A673 (cell line): ENCODE measurements at regions not wholly inside any gene's neighbourhood (a gene's known extent, or its start where the extent isn't known, plus 50 kb on each side); places are given as distances from the start of the nearest gene placed in this dataset.
A peak's percentile ranks its signal among the peaks of the same experiment; 100 is the strongest.

Experiments
- BruUV-seq: library from RNA; stranded (reverse); fragments of 400-500 nt; replicated peaks from 2 replicates; lab custom pipeline; 2021; lab: Mats Ljungman, UMichigan
- CTCF ChIA-PET: fragments of 300-600 bp; sonication (Branson Sonifier 250); formaldehyde crosslinking; loops from one replicate; lab custom pipeline; 2022; ENCODE audit warnings: antibody characterized with exemption; lab: Charles Lee
- POLR2A ChIA-PET: fragments of 300-600 bp; sonication (Branson Sonifier 250); formaldehyde crosslinking; loops from one replicate; lab custom pipeline; 2022; ENCODE audit warnings: antibody characterized with exemption; ENCODE audit not compliant: low non-redundant PET; lab: Charles Lee
- DNase-seq: peaks from one replicate; pipeline ENCODE4 v3.0.0-alpha.2; 2015; ENCODE audit warnings: low spot score
- H3K27ac ChIP-seq: fragments of 200-600 bp; sonication (generic); 2 replicates; pipeline ENCODE4 v1.5.1; 2016; ENCODE audit warnings: mixed run types, low read depth, mild to moderate bottlenecking, mixed read lengths, antibody characterized with exemption, low read length; ENCODE audit not compliant: poor library complexity, severe bottlenecking
- H3K27me3 ChIP-seq: fragments of 200-600 bp; sonication (generic); replicated peaks from 2 replicates; pipeline ENCODE4 v1.6.1; 2017; ENCODE audit warnings: mixed run types, low read depth, mild to moderate bottlenecking, mixed read lengths, antibody characterized with exemption, low read length; ENCODE audit not compliant: insufficient read depth, poor library complexity
- H3K36me3 ChIP-seq: fragments of 200-600 bp; sonication (generic); 2 replicates; pipeline ENCODE4 v1.6.1; 2016; ENCODE audit warnings: mixed run types, mild to moderate bottlenecking, mixed read lengths, antibody characterized with exemption, low read length; ENCODE audit not compliant: insufficient read depth, poor library complexity, severe bottlenecking
- H3K4me1 ChIP-seq: fragments of 200-600 bp; sonication (generic); 2 replicates; pipeline ENCODE4 v1.6.1; 2017; ENCODE audit warnings: mixed run types, mild to moderate bottlenecking, mixed read lengths, antibody characterized with exemption, low read length; ENCODE audit not compliant: insufficient read depth, poor library complexity, severe bottlenecking
- H3K4me3 ChIP-seq: fragments of 200-600 bp; sonication (generic); 2 replicates; pipeline ENCODE4 v1.5.1; 2016; ENCODE audit warnings: low read depth, mixed run types, mild to moderate bottlenecking, mixed read lengths, low read length; ENCODE audit not compliant: poor library complexity, severe bottlenecking
- H3K9me3 ChIP-seq: fragments of 200-600 bp; sonication (generic); 2 replicates; pipeline ENCODE4 v1.6.1; 2016; ENCODE audit warnings: mixed run types, low read depth, mild to moderate bottlenecking, mixed read lengths, antibody characterized with exemption, low read length; ENCODE audit not compliant: poor library complexity, severe bottlenecking
- CTCF ChIP-seq: fragments of 300-800, 200-600 bp; sonication (generic); conservative IDR thresholded peaks from 2 replicates; pipeline ENCODE4 v1.5.1; 2017; ENCODE audit warnings: low read depth, mild to moderate bottlenecking, antibody characterized with exemption, low read length, moderate library complexity, mixed read lengths
- EZH2 ChIP-seq: fragments of 200-600 bp; sonication (generic); IDR thresholded peaks from 2 replicates; pipeline ENCODE4 v1.6.1; 2017; ENCODE audit warnings: borderline replicate concordance, low read depth, mild to moderate bottlenecking, mixed read lengths, antibody characterized with exemption, low read length; ENCODE audit not compliant: poor library complexity, severe bottlenecking
- intact Hi-C: fragments of 100-400 bp; cut with micrococcal nuclease; formaldehyde crosslinking; loops from one replicate; pipeline ENCODE4 v1.10.0; 2022; ENCODE audit not compliant: unreplicated experiment

- no TSS peak for BruUV-seq
- no peak for DNase-seq
- Histone ChIP-seq H3K36me3 (no peaks in the 10 kb centered on the region), H3K4me3 (no peak overlapping the region), H3K4me1 (no peaks in the 10 kb centered on the region), H3K9me3 (no peaks in the 10 kb centered on the region), H3K27me3 (peaks cover 4% of the 10 kb centered on the region), H3K27ac (no peak overlapping the region)
- TF ChIP-seq EZH2 (no peak), CTCF (no peak)
- intact Hi-C loops: no loop called here
- POLR2A ChIA-PET: no interaction called here
- CTCF ChIA-PET: interaction anchor here (0.6 kb wide), 1 partner anchor 710 kb away, joined by 4 read pairs; no protein-coding TSS in a partner anchor
These were observed 65.2 kb upstream of the CISTR start for GRCh38 chr12:53817021-53817389.

- POLR2A ChIA-PET: no interaction called here
- CTCF ChIA-PET: no interaction called here
- DNase-seq: peak; percentile 63
- H3K4me1 ChIP-seq: no peaks in the 10 kb centered on the region
- no peak for TF ChIP-seq CTCF
- TF ChIP-seq EZH2: no peak
- peaks cover 4% of the 10 kb centered on the region for H3K27me3 ChIP-seq
- no peaks in the 10 kb centered on the region for H3K9me3 ChIP-seq
- BruUV-seq: no TSS peak
- intact Hi-C loops: no loop called here
- no peaks in the 10 kb centered on the region for H3K36me3 ChIP-seq
- H3K4me3 ChIP-seq: no peak overlapping the region
- H3K27ac ChIP-seq: no peak overlapping the region
These were observed 68.9 kb upstream of the CISTR start for GRCh38 chr12:53820514-53821306.

- POLR2A ChIA-PET: no interaction called here
- CTCF ChIA-PET: no interaction called here
- no peak for DNase-seq
- Histone ChIP-seq H3K4me1 (peaks cover 5% of the 10 kb centered on the region), H3K4me3 (no peak overlapping the region), H3K36me3 (no peaks in the 10 kb centered on the region), H3K9me3 (no peaks in the 10 kb centered on the region), H3K27me3 (no peaks in the 10 kb centered on the region), H3K27ac (no peak overlapping the region)
- intact Hi-C loops: no loop called here
- TF ChIP-seq EZH2 (no peak), CTCF (no peak)
- BruUV-seq: no TSS peak
These were observed 72.4 kb upstream of the CISTR start for GRCh38 chr12:53824001-53824712.
